HL-60 (cell line): ENCODE measurements at regions not wholly inside any gene's neighbourhood (a gene's known extent, or its start where the extent isn't known, plus 50 kb on each side); places are given as distances from the start of the nearest gene placed in this dataset.

Experiments used
- POLR2AphosphoS5 ChIP-seq: IDR thresholded peaks from 2 replicates; pipeline ENCODE4 v1.6.1; 2012; ENCODE audit warnings: low read depth
- TF ChIP-seq, protein P1 (sequence below): IDR thresholded peaks from one replicate; pipeline ENCODE4 v1.5.1; 2011; ENCODE audit warnings: low read length, control low read depth, inconsistent platforms; ENCODE audit not compliant: insufficient read depth

DNA sequence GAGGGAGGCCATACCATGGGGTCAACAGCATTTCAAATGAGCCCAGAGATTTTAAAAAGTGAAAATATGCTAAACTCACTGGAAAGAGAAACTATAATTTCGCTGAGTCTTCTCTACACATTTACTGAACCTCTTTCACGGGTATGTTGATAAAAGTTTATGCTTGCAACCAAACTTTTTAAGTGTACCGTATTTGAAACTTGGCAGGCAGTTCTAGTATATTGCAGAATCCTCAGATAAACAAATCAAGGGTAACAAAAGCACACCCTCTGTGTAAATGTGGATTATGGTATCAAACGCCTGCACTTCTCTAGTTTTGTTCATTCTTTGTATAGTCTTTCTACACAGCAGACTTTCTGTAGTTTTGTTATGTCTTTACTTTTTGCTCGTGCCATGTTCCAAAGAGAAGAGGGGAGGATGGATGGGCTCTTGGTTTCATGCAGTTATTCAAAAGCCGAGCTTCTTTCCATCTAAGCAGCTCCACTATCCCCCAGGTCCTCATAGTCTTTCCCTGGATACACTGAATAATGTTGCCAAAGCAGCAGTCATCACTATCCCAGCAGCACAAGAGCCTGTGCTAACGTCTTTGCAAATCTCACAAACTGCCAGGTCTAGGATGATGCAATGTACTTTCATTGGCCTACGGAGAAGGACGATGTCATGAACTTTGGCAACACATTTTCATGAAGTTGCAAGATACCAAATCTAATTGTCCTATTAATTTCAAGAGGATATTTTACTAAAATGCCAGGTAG, 131.2 kb downstream of the MPP7 start:
- TF ChIP-seq, protein P1, sequence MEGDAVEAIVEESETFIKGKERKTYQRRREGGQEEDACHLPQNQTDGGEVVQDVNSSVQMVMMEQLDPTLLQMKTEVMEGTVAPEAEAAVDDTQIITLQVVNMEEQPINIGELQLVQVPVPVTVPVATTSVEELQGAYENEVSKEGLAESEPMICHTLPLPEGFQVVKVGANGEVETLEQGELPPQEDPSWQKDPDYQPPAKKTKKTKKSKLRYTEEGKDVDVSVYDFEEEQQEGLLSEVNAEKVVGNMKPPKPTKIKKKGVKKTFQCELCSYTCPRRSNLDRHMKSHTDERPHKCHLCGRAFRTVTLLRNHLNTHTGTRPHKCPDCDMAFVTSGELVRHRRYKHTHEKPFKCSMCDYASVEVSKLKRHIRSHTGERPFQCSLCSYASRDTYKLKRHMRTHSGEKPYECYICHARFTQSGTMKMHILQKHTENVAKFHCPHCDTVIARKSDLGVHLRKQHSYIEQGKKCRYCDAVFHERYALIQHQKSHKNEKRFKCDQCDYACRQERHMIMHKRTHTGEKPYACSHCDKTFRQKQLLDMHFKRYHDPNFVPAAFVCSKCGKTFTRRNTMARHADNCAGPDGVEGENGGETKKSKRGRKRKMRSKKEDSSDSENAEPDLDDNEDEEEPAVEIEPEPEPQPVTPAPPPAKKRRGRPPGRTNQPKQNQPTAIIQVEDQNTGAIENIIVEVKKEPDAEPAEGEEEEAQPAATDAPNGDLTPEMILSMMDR: no peak
- TF ChIP-seq POLR2AphosphoS5: no peak
